ENCODE measurements at regions not wholly inside any gene's neighbourhood (a gene's known extent, or its start where the extent isn't known, plus 50 kb on each side); places are given as distances from the start of the nearest gene placed in this dataset.

DNA sequence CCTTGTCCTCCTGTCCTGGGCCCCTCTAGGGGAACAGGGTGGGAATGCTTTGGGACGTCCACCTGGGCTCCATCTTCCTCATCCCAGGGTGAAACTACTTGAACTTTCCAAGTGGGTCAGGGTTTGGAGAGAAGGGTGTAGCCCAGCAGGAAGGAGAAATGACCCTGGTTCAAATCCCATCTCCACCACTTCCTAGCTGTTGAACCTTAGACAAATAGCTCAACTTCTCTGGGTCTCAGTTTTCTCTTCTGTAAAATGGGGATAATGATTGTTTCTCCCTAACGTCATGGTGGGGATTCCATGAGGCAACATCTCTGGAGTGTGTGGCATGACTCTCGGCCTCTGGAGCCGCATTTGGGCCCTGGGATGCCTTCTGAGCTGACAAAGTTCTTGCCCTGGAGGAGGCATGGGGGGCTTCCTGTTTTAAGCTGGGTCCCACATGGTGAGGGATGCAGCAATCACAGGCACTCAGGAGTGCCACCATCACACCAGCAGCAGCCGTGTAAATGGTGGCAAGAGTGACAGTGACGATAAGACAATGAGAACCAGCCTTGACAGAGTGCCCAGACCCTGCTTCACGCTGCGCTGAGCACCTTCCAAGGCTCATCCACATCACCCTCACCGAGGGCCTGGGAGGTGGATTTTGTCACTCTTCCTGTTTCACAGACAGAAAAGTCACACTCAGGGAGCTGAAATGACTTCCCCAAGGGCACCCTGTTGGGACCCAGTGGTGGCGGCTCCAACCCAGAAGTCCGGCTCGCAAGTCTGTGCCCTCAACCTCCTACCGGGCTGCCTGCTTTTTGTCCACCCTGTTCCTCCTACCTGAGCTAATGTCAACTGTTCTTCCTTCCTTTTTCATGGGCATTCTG lies 69.5 kb upstream of the IER5L start:
- no peak for DNase-seq

DNA sequence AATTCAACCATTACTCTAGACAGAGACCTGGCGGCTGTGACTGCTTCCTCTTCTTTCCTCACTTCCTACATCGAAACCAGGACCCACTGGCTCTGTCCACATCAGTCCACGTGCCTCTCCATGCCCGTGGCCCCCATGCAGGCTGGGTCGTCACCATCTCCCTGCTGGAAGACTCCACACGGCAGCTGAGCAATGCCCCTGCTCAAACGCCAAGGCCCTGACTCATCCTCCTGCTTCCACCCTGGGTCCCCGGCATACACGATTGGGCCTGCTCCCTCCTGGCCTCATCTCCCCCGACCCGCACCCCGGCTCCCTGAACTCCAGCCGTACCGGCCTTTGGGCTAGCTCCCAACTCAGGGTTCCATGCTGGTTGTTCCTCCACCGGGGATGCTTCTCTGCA lies 67.2 kb upstream of the IER5L start:
- no peak for DNase-seq

DNA sequence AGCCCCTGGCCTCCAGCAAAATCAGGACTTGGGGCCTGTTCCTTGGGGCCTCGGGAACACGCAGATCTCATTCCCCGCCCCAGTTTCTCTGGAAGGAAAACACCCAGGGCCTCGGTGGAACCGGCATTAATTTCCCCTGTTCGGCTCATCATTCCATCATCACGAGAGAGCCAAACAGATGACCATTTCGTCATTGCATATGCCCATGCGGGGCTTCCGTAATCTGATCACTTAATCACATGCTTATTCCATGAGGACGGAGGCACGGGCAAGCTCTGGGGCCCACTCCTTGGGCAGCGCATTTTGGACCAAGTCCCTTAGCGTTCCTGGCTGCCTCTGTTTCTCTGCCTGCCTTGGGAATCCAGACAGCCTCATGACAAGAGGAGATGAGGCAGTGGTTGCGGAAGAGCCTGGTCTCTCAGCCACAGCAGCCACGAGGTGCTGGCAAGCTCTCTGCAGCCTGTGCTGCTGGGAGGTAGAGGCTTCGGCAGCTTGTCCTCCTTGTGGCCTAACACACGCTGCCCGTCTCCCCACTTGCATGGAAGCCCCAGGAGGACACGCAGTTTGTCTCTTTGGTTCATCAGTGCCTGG lies 65.0 kb upstream of the IER5L start:
- DNase-seq, result no peak

DNA sequence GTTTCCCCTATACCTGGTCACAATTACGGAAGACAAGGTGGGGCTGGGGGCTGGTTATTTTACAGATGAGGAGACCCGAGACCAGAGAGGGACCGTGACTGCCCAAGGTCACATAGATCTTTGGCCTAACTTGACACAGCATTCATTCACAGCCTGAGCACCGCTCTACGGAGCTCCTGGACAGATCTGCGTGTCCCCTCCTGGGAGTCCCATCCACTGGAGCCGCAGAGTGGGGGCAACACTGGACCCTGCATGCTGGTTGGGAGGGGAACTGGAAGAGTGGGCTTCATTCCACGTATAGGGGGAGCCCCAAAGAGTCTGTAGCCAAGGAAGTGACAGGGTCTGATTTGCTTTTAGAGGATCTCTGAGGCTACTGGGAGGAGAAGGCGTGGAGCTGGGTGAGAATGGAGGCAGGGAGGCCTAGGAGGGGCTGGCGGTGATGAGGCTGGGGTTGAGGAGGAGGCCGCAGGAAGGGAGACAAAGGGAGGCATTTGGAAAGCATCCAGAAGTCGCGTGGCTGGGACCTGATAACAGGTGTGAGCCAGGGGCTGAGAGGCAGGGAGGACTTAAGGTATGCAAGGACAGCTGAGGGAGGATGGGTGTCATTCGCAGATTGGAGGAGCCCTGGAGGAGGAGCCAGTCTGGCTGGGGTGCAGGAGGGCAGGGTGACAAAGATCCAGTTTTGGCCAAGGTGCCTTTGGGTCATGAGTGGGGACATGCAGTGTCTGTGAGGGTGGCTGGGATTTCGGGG lies 64.3 kb upstream of the IER5L start:
- no peak for DNase-seq

DNA sequence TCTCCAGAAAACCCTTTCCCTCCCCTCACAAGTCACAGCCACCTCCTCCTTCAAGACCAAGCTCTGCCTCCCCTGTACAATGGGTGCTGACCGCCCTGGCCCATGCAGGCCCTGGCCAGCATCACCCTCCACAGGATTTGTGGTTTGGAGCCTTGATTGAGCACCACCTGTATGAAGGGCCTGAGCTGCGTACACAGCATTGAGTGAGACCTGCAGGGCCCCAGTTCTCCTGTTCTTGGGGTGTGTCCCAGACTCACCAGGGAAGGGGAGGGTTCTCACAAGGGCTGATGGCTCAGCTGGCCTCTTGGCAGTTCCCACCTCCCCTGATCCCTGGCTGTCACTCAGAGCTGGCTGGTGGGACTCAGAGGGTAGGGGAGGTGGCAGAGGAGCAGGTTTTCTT lies 63.7 kb upstream of the IER5L start:
- DNase-seq, result no peak

DNA sequence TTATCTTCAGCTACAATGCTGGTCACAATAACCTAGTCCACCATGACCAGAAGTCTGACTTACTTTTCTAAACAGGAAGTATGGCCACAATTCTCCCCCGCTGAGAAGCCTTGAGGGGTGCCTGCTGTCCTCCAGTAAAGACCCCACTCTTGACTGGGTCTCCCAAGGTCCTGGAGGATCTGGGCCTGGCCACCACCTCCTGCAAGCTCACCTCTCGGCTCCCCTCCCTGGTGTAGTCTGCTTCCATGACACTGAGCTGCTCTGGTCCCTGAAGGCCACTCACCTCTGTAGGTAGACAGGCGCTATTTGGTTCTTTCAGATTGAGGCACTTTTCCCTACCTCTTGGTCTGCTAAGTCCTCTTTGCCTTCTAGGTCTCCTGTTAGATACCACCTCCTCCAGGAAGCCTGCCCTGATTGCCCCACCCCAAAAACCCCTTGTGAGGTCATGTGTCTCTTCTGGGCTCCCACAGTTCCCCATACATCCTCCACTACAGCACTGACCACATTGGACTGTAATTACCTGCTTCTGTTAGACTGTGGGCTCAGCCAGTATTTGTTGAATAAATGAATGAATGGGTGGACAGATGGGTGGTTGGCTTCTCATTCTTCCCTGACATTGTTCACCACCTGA lies 62.6 kb upstream of the IER5L start:
- no peak for DNase-seq

DNA sequence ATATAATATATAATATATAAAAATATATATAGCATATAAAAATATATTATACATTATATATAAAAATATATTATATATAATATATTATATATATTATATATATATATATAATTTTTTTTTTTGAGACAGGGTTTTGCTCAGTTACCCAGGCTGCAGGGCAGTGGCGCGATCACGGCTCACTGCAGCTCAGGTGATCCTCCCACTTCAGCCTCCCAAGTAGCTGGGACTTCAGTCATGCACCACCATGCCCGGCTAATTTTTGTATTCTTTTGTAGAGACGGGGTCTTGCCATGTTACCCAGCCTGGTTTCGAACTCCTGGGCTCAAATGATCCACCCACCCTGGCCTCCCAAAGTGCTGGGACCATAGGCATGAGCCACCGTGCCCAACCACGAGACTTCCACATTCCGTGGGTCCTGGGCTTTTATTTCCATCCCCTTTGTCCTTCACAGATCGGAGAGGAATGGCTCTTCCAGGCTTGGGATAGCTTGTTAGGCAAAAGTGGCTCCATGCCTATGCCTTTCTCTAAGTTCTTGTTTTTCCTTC lies 62.0 kb upstream of the IER5L start:
- DNase-seq, result no peak

DNA sequence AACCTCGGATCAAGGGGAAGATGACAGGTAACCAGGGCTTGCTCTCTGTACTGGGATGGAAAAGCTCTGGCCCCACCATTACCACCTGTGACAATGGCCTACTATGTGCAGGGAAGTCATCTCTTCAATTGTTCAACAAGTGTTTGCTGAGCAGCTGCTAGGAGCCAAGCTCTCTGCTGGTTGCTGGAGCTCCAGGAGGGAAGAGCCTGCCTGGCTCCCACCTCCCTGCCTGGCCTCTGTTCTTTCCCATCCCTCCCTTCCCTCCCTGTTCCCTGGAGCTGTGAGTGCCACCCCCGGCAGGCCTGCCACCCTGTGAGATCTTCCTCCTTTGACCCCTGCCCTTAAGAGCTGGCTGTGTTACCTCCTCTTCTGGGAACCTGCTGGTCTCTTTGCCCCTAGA lies 59.7 kb upstream of the IER5L start:
- no peak for DNase-seq

DNA sequence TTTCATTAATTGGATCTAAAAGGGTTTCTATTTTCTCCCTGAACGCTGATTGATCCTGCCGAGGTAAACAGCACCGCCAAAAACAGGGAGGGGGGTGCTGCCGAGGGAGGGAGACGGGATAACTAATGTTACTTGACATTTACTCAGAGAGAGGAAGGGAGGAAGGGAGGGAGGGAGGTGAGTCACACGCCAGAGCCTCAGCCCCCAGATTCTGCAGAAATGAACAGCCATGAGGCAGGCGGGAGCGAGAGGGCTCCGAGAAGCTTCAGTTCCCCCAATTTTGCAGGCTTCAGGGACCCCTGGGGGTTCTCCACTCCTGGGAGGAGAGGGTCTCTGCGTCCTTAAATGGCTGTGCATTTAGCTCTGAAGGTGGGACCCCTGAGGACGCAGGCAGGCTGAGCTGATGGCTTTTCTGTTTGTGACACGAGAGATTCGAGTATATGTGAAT lies 59.1 kb upstream of the IER5L start:
- peak; percentile 15 to 25 for DNase-seq

DNA sequence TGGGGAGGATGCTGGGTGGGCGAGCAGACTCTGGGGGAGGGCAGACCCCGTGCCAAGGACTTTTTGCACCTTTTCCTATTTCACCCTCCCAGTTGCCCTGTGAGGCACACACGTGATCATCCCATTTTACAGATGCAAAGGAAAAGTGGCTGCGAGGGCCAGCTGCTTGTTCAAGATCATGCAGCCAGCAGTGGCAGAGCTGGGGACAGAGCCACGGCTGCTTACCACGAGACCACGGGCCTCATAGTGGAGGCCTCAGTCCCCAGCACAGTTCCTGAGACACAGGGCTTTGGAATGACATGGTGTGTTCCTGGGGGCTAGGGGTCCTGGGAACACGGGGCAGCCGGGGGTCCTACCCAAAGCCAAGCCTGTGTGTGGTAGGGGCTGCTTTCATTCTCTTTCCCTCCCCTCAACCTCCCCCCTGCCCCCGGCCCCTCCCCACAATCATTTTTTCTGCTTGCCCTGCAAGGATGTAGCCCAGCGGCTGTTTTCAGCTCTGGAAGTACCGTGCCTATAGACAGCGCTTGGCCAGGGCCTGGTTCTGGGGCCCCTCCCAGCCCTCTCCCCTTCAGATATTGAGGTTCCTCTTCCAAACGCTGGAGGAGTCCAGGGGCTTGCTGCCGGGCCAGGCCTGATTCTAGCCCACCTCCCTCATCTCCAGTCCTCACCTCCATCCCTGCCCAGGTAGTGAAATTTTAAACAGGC lies 58.5 kb upstream of the IER5L start:
- no peak for DNase-seq

DNA sequence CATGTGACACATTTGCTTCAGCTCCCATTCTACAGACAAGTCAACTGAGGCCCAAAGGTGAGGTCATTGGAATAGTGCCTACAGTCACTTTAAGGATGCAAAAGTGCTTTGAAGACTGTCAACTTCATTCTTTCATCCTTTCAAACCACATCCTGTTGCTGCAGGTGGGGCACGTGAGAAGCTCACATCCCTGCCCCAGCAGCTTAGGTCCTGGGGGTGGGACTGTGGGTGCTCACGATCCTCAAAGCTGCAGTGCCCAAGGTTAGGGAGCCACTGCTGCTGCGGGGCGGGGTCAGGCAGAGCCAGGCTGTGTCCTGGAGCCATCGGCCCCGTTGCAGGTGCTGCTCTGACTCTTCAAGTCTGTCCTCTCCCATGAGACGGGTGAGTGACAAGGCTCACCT lies 57.9 kb upstream of the IER5L start:
- peak; percentile 40 to 74 for DNase-seq

DNA sequence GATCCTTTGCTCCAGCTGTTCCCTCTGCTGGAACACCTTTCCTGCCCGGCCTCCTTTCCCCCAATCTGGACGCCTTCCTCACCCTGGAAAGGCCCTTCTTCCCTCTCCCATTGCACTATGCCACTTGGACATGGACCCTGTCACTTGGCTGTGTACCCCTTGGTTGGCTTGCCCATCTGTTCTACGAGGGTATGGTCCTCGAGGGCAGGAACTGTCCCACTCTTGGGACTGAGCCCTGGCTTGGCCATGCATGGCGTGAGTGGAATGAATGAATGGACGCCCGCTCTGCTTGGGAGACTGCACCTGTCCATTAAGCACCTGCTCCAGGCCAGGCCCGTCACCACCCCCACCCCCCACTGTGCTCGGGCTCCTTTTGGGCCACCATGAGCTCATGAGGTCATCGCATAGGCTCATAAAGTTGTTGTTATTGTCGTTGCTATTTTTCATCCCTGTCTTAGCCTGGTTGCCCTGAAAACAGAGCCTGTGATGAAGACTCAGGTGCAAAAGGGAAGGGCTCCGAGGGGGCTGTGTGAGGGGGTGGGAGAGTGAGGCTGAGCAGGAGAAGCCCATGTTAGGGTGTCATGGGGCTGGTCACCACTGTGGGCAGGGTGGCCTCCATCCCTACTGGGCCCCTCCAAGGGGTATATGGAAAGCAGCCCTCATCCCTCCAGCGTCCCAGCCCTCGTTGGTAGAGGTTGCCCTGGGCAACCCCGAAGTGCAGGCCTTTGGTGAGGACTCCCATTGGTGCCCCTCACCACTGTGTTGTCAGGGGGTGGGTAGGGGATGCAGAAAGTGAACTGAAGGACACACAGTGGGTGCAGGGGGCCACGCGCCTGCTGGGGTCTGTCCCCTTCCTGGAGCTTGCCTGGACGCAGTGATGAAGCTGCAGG lies 57.2 kb upstream of the IER5L start:
- no peak for DNase-seq

DNA sequence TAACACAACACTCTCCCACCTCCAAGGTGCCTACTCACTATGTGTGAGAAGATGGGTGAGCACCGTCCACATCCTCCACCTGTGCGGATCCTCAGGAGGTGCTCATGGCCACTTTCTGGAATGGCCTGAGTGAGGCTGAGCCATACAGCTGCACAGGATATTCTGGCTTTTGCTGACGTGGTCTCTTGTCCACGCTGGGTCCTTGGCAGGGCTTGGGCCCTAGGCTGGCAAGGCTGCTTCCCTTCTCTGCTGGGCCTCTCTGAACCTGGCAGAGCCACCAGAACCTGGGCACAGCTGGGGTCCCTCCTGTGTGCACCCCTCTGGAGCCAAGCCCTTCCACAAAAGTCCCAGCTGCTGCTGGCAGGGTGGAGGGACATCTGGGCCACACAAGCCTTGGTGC lies 56.4 kb upstream of the IER5L start:
- DNase-seq, result no peak

DNA sequence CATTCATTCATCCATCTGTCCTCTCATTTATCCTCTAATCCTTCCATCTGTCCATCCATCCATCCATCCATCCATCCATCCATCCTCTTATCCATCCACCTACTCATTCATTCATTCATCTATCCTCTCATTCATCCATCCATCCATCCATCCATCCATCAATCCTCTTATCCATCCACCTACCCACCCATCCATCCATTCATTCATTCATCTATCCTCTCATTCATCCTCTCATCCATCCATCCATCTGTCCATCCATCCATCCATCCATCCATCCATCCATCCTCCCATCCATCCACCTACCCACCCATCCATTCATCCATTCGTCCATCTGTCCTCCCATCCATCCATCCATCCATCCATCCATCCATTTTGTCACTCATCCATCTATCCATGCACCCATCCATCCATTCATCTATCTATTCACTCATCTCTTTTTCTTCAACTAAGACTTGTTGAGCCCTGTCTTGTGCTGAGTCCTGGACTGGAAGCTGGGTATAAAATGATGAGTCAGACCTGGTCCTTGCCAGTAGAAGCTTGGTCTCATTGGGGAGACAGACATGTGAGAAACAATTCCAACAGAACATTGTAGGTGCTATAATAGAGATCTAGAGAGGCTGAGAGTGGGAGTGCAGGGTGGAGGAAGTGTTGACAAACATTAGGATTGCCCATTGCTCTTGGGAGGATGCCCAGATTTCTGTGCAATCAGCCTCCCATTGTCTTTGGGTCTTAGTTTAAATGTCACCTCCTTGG lies 55.0 kb upstream of the IER5L start:
- no peak for DNase-seq

DNA sequence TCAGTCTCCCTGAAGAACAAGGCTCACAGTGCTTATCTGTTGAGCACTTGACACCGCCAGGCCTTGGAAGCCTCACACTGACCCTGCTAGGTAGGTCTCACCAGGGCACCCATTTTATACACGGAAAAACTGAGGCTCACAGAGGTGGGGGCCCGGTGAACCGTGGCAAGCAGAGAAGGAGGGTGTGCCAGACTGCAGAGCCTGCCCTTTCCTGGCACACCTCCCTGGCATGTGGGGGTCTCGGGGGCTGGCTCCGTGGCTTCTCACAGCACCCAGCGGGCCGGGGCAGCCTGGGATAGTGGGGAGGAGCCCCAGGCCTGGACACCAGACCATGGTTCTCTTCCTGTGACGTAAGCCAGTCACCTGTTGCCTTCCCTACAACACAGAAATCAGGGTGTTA lies 53.7 kb upstream of the IER5L start:
- no peak for DNase-seq

DNA sequence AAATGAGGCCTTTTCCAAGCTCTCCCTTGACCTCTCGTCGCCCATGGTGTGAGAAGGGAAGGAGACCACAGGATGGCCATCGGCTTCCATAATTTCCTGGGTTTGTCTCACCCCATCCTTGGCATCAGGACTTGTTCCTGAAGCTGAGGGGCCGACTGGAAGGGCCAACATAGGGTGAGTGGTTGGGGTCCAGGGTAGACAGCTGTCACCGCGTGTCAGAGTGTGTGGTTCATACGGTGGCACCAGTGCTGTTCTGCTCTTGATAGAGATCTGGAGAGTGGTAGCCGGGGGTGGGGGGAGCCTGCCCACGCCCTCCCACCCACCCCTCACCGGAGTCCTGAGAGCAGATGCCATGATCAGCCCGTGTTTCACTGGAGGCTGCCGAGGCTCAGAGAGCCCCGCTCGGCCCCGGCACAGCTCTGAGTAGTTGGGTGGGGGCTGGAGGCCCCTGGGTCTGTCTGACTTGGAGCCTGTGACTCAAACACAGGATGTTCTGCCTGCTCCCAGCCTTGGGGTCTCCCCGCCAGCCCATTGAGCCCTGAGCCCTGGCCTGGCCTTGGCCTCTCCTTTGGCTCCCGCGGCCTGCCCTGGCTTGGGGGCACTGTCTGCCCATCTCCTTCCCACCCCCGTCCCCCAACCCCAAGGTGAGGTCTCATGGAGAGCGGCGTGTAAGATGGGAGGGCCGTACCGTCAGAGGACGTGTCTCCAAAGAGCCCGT lies 53.1 kb upstream of the IER5L start:
- no peak for DNase-seq

DNA sequence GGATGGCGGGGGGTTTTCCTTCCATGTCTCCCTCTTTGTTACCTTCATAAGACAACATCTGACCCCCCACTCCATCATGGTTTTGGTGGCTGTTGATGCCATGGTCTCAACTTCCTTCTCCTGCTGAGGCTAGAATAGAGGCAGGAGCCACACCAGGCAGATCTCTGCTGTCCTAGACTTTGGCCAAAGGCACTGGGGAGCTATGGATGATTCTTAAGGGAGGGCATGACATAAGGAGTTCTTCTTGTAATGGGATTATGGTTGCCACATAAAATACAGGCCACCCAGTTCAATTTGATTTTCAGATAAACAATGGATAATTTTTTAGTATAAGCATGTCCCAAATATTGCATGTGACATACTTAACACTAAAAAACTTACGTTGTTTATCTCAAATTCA lies 52.2 kb upstream of the IER5L start:
- no peak for DNase-seq
